ENCODE measurements at regions not wholly inside any gene's neighbourhood (a gene's known extent, or its start where the extent isn't known, plus 50 kb on each side); places are given as distances from the start of the nearest gene placed in this dataset.

DNA sequence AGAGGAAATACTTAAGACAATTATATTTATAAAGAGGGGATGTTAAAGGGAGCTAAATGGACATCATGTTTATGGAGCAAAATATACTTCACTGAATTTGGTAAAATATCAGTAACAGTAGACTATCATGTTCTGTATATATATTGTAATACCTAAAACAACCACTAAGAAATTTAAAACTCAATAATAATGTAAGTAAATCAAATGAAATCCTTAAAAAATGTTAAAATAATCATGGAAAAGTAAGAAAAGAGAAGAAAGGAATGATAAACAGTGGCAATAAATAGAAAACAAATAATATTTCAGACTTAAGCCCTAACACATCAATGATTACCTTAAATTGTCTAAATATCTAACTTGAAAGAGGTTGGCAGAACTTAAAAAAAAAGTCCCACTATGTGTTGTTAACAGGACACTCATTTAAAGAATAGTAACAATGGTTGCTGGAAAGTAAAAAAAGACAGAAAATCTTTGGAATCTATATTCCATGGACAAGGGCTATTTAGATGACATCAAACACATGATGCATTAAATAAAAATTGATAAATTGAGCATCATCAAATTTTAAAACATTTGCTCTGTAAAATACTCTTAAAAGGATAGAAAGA, 842.2 kb upstream of the MAP3K7 start:
- Histone ChIP-seq H3K27me3 (ENCODE audit: control insufficient read depth, insufficient read depth, low read length) (no peaks in the 10 kb centered on the region), H3K36me3 (replicated peaks; ENCODE audit: control insufficient read depth, insufficient read depth, low read length) (no peaks in the 10 kb centered on the region), H3K4me3 (ENCODE audit: insufficient read depth, low read depth, low read length) (no peak overlapping the region)
- DNase-seq: no peak

DNA sequence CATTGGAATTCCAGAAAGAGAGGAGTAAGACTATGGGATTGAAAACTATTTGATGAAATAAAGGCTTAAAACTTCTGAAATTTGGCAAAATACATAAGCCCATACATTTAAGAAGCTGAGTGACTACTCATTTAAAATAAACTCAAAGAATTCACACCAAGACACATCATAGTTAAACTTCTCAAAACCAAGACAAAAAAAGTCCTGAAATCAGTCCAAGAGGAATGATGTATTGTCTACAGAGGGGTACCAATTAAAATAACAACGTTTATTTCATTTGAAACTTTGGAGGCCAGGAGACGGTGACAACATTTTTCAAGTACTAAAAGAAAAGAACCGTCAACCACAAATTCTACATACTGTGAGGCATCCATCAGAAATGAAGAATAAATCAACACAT, 841.4 kb upstream of the MAP3K7 start:
- H3K36me3 ChIP-seq (replicated peaks; ENCODE audit: control insufficient read depth, insufficient read depth, low read length): no peaks in the 10 kb centered on the region
- H3K27me3 ChIP-seq (ENCODE audit: control insufficient read depth, insufficient read depth, low read length): no peaks in the 10 kb centered on the region
- no peak overlapping the region for H3K4me3 ChIP-seq (ENCODE audit: insufficient read depth, low read depth, low read length)
- DNase-seq: no peak

DNA sequence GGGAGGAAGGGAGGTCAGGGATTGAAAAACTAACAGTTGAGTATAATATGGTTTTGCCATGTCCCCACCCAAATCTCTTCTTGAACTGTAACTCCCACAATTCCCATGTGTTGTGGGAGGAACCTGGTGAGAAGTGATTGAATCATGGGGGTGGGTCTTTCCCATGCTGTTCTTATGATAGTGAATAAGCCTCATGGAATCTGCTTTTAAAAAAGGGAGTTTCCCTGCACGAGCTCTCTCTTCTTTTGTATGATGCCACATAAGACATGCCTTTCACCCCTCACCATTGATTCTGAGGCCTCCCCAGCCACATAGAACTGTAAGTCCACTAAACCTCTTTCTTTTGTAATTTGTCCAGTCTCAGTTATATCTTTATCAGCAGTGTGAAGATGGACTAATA, 833.4 kb upstream of the MAP3K7 start:
- Histone ChIP-seq H3K27me3 (ENCODE audit: control insufficient read depth, insufficient read depth, low read length) (no peaks in the 10 kb centered on the region), H3K4me3 (ENCODE audit: insufficient read depth, low read depth, low read length) (no peak overlapping the region), H3K36me3 (replicated peaks; ENCODE audit: control insufficient read depth, insufficient read depth, low read length) (no peaks in the 10 kb centered on the region)
- DNase-seq: no peak

DNA sequence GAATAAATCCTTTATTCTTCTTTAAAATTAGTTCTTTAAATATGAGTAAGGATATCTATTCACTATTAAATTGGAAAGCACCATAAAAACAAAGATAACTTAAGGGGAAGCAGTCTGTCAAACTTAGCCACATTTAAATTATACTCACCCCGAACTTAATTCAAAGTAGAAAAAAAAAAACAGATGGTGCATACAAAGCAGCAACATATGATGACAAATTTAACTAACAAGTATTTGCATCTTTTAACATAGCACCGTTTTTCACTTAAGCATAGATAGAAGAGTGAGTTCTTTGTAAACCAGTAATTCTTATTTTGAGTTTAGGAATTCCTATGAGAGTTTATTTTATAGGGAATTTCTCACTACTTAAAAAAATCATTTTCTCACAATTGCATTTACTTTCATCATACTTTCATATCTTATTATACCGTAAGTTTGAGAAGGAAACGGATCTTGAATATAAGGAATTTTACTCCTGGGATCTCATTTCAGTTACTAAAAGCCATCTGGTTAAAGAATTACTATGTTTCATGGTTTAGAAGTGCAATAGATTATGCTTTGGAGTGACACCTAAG, 828.2 kb upstream of the MAP3K7 start:
- H3K36me3 ChIP-seq (replicated peaks; ENCODE audit: control insufficient read depth, insufficient read depth, low read length): no peaks in the 10 kb centered on the region
- no peaks in the 10 kb centered on the region for H3K27me3 ChIP-seq (ENCODE audit: control insufficient read depth, insufficient read depth, low read length)
- H3K4me3 ChIP-seq (ENCODE audit: insufficient read depth, low read depth, low read length): no peak overlapping the region
- DNase-seq: no peak

- no peak for DNase-seq
- no peak overlapping the region for H3K4me3 ChIP-seq (ENCODE audit: insufficient read depth, low read depth, low read length)
- no peaks in the 10 kb centered on the region for H3K36me3 ChIP-seq (replicated peaks; ENCODE audit: control insufficient read depth, insufficient read depth, low read length)
- H3K27me3 ChIP-seq (ENCODE audit: control insufficient read depth, insufficient read depth, low read length): no peaks in the 10 kb centered on the region
Measured at GRCh38 chr6:91412532-91412931, 825.7 kb upstream of the MAP3K7 start.

DNA sequence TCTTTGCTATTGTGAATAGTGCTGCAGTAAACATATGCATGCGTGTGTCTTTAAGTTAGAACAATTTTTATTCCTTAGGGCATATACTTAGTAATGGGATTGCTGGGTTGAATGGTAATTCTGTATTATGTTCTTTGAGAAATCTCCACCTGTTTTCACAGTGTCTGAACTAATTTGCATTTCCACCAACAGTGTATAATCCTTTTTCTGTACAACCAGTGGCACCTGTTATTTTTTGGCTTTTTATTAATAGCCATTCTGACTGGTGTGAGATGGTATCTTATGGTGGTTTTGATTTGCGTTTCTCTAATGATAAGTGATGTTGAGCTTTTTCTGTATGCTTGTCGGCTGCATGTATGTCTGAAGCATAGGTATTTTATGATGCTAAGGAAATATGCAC, 820.8 kb upstream of the MAP3K7 start:
- H3K36me3 ChIP-seq (replicated peaks; ENCODE audit: control insufficient read depth, insufficient read depth, low read length): no peaks in the 10 kb centered on the region
- H3K27me3 ChIP-seq (ENCODE audit: control insufficient read depth, insufficient read depth, low read length): no peaks in the 10 kb centered on the region
- no peak for DNase-seq

DNA sequence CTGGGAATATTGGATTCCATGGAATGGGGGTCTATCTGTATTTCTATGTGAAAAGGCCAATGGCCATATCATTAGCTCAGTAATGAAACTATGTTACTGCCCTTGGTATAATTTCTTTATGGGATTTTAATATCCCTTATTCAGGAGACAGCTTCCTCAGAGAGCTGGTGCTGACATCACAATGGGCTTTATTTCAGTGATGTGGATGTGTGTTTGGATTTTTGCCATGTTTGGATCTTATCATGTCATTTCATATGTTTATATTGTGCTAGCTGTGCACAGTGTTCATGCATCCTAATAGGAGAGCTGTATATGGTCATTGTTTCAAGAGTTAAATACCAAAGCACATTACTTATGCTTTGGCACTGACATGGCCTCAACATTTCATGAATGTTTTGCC, 806.1 kb upstream of the MAP3K7 start:
- no peak for DNase-seq
- Histone ChIP-seq H3K4me3 (ENCODE audit: insufficient read depth, low read depth, low read length) (no peak overlapping the region), H3K27me3 (ENCODE audit: control insufficient read depth, insufficient read depth, low read length) (no peaks in the 10 kb centered on the region), H3K36me3 (replicated peaks; ENCODE audit: control insufficient read depth, insufficient read depth, low read length) (no peaks in the 10 kb centered on the region)

More for the DNA sequence above, 820.8 kb upstream of the MAP3K7 start:
- H3K4me3 ChIP-seq (ENCODE audit: insufficient read depth, low read depth, low read length): no peak overlapping the region

- peak; percentile 2 for DNase-seq
- Histone ChIP-seq H3K27me3 (ENCODE audit: control insufficient read depth, insufficient read depth, low read length) (no peaks in the 10 kb centered on the region), H3K4me3 (ENCODE audit: insufficient read depth, low read depth, low read length) (no peak overlapping the region), H3K36me3 (replicated peaks; ENCODE audit: control insufficient read depth, insufficient read depth, low read length) (no peaks in the 10 kb centered on the region)
Measured at GRCh38 chr6:91387290-91388059, 800.6 kb upstream of the MAP3K7 start.

DNA sequence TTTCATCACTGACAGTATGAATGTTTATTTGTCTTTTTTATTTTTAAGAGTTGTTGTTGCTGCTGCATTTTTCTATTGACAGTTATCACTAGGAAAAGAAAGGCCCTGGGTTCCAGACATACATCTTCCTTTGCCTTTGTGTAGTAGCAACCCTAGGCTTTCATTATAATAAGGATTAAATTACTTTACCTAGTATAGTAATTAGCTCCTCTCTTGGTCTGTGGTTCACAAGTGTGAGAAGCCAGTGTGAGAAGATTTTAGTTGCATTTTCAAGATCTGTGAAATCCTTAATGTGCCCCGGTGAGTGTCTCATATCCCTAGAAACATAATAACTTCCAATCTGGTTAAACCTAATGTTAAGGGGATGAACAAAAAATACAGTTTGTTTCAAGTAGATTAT, 799.3 kb upstream of the MAP3K7 start:
- H3K27me3 ChIP-seq (ENCODE audit: control insufficient read depth, insufficient read depth, low read length): no peaks in the 10 kb centered on the region
- no peak overlapping the region for H3K4me3 ChIP-seq (ENCODE audit: insufficient read depth, low read depth, low read length)
- H3K36me3 ChIP-seq (replicated peaks; ENCODE audit: control insufficient read depth, insufficient read depth, low read length): no peaks in the 10 kb centered on the region
- no peak for DNase-seq

- no peaks in the 10 kb centered on the region for H3K36me3 ChIP-seq (replicated peaks; ENCODE audit: control insufficient read depth, insufficient read depth, low read length)
- DNase-seq: no peak
Measured at GRCh38 chr6:91383207-91383606, 796.3 kb upstream of the MAP3K7 start.

DNA sequence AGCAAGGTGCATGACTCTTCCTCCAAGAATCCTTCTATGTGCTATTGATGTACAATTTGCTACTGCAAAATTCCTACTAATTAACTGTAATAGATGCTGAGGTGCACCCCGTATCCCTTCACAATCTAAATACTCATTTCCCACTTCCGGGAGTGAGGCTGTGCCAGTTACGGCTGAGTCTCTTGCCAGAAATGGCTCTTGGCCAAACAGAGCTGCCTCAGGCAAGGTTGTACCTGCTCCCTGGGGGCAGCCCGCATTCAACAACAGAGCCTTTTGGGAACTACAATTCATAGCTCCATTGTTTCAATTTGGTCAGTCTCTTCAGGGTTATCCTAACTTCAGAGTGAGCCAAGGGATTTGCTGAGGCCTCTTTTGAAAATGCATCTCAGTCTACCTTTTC, 789.8 kb upstream of the MAP3K7 start:
- Histone ChIP-seq H3K4me3 (ENCODE audit: insufficient read depth, low read depth, low read length) (no peak overlapping the region), H3K36me3 (replicated peaks; ENCODE audit: control insufficient read depth, insufficient read depth, low read length) (no peaks in the 10 kb centered on the region), H3K27me3 (ENCODE audit: control insufficient read depth, insufficient read depth, low read length) (no peaks in the 10 kb centered on the region)
- peak; percentile 0 for DNase-seq

More at GRCh38 chr6:91383207-91383606, 796.3 kb upstream of the MAP3K7 start:
- Histone ChIP-seq H3K4me3 (ENCODE audit: insufficient read depth, low read depth, low read length) (no peak overlapping the region), H3K27me3 (ENCODE audit: control insufficient read depth, insufficient read depth, low read length) (no peaks in the 10 kb centered on the region)

- Histone ChIP-seq H3K27me3 (ENCODE audit: control insufficient read depth, insufficient read depth, low read length) (no peaks in the 10 kb centered on the region), H3K36me3 (replicated peaks; ENCODE audit: control insufficient read depth, insufficient read depth, low read length) (no peaks in the 10 kb centered on the region), H3K4me3 (ENCODE audit: insufficient read depth, low read depth, low read length) (no peak overlapping the region)
- no peak for DNase-seq
Measured at GRCh38 chr6:91366781-91367180, 779.9 kb upstream of the MAP3K7 start.

DNA sequence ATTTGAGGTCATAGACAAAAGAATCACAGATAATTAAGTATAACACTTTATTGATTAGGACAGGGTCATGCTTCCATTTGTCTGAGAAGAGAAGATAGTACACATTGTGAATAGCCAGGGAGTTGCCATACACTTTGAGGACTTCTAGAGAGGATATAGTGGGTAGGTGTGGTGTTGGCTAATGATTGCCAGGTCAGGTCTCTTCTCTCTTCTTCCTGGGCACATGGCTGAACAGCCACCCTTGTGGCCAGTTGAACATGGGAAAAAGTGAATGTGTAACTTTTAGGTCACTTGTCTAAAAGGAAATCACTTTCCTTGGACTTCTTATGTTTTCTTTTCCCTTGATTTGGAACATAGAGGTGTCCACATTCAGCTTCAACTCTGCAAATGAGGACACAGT, 772.1 kb upstream of the MAP3K7 start:
- no peak overlapping the region for H3K4me3 ChIP-seq (ENCODE audit: insufficient read depth, low read depth, low read length)

GRCh38 chr6:91352878-91353277, 766.0 kb upstream of the MAP3K7 start:
- Histone ChIP-seq H3K4me3 (ENCODE audit: insufficient read depth, low read depth, low read length) (no peak overlapping the region), H3K36me3 (replicated peaks; ENCODE audit: control insufficient read depth, insufficient read depth, low read length) (no peaks in the 10 kb centered on the region), H3K27me3 (ENCODE audit: control insufficient read depth, insufficient read depth, low read length) (no peaks in the 10 kb centered on the region)
- DNase-seq: no peak

More for the DNA sequence above, 772.1 kb upstream of the MAP3K7 start:
- H3K27me3 ChIP-seq (ENCODE audit: control insufficient read depth, insufficient read depth, low read length): no peaks in the 10 kb centered on the region
- H3K36me3 ChIP-seq (replicated peaks; ENCODE audit: control insufficient read depth, insufficient read depth, low read length): no peaks in the 10 kb centered on the region
- DNase-seq: no peak

DNA sequence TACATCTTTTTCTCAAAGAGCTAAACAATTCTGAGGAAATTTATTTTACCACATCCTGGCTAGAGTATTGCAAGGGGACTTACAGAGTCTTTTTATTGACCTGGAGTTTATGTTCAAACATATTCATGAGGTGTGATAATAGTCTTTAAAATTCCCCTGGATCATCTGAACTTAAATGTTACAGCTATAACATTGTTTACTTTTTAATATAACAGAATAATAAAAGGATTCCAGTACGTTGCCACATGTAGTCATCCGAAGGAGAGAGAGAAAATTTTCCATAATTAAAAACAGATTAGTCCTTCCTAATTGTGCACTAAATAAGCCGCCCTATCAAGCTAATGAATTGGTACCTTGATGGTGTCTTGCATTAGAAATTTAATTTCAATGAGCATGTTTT, 765.4 kb upstream of the MAP3K7 start:
- Histone ChIP-seq H3K4me3 (ENCODE audit: insufficient read depth, low read depth, low read length) (no peak overlapping the region), H3K27me3 (ENCODE audit: control insufficient read depth, insufficient read depth, low read length) (no peaks in the 10 kb centered on the region), H3K36me3 (replicated peaks; ENCODE audit: control insufficient read depth, insufficient read depth, low read length) (no peaks in the 10 kb centered on the region)
- no peak for DNase-seq
